Tibial nerve (tissue), 4 donors: ENCODE measurements at regions not wholly inside any gene's neighbourhood (a gene's known extent, or its start where the extent isn't known, plus 50 kb on each side); places are given as distances from the start of the nearest gene placed in this dataset.

ENCODE experiments used
- CTCF ChIP-seq, 5 experiments: fragments of 200-600 bp in 3 of 5; fragments of 450-650 bp in 2 of 5; sonication (generic) in 3 of 5; IDR thresholded peaks; one replicate each; pipeline ENCODE4 v1.5.1; 2016 to 2019; ENCODE audit warnings: antibody characterized with exemption in 5 of 5, mild to moderate bottlenecking in 3 of 5, moderate library complexity in 2 of 5
- EP300 ChIP-seq, 2 donors: sonication (generic); formaldehyde crosslinking; IDR thresholded peaks; one replicate each; pipeline ENCODE4 v1.6.1; 2017; ENCODE audit warnings: antibody characterized with exemption in 2 of 2, mild to moderate bottlenecking in 1 of 2
- POLR2A ChIP-seq, 2 donors: fragments of 450-650 bp; IDR thresholded peaks; one replicate each; pipeline ENCODE4 v1.6.1; 2017; ENCODE audit warnings: antibody characterized with exemption in 2 of 2, mild to moderate bottlenecking in 2 of 2, moderate library complexity in 2 of 2

GRCh38 chr11:69951821-69952220 is 126.3 kb upstream of the ANO1 start:
- TF ChIP-seq CTCF (IDR thresholded peaks at IDR 0.05), result no peak
- no peak for TF ChIP-seq EP300 (IDR thresholded peaks at IDR 0.05)
- no peak for TF ChIP-seq POLR2A (IDR thresholded peaks at IDR 0.05)
